HG03139 (cell line): ENCODE measurements at regions not wholly inside any gene's neighbourhood (a gene's known extent, or its start where the extent isn't known, plus 50 kb on each side); places are given as distances from the start of the nearest gene placed in this dataset.

Source experiments
- ATAC-seq: cut with Tn5 transposase; IDR thresholded peaks from one replicate; pipeline ENCODE4 v1.9.1; 2021; ENCODE audit not compliant: unreplicated experiment

- ATAC-seq: no peak
These were observed 1255.9 kb upstream of the MIR17HG start for GRCh38 chr13:90091611-90092010.

GRCh38 chr13:90094357-90094756, 1253.1 kb upstream of the MIR17HG start:
- no peak for ATAC-seq

- ATAC-seq: no peak
These were observed 1248.9 kb upstream of the MIR17HG start for GRCh38 chr13:90098577-90098976.

GRCh38 chr13:90099847-90100246, 1247.6 kb upstream of the MIR17HG start:
- no peak for ATAC-seq

- ATAC-seq: no peak
These were observed 1244.2 kb upstream of the MIR17HG start for GRCh38 chr13:90103099-90103784.

GRCh38 chr13:90104764-90105163, 1242.7 kb upstream of the MIR17HG start:
- no peak for ATAC-seq

- no peak for ATAC-seq
These were observed 1242.2 kb upstream of the MIR17HG start for GRCh38 chr13:90105276-90105675.

- ATAC-seq: no peak
These were observed 1241.5 kb upstream of the MIR17HG start for GRCh38 chr13:90105849-90106496.

GRCh38 chr13:90107661-90108060, 1239.8 kb upstream of the MIR17HG start:
- no peak for ATAC-seq

- no peak for ATAC-seq
These were observed 1238.9 kb upstream of the MIR17HG start for GRCh38 chr13:90108547-90108946.

GRCh38 chr13:90116121-90116520, 1231.4 kb upstream of the MIR17HG start:
- ATAC-seq: no peak

GRCh38 chr13:90118467-90119071, 1228.9 kb upstream of the MIR17HG start:
- no peak for ATAC-seq

- ATAC-seq: no peak
These were observed 1227.5 kb upstream of the MIR17HG start for GRCh38 chr13:90120026-90120425.

- no peak for ATAC-seq
These were observed 1225.7 kb upstream of the MIR17HG start for GRCh38 chr13:90121784-90122183.

GRCh38 chr13:90122531-90122930, 1225.0 kb upstream of the MIR17HG start:
- ATAC-seq: no peak

GRCh38 chr13:90135558-90135957, 1211.9 kb upstream of the MIR17HG start:
- no peak for ATAC-seq

- no peak for ATAC-seq
These were observed 1205.2 kb upstream of the MIR17HG start for GRCh38 chr13:90142251-90142650.

GRCh38 chr13:90154311-90154960, 1193.1 kb upstream of the MIR17HG start:
- no peak for ATAC-seq

GRCh38 chr13:90156390-90156789, 1191.1 kb upstream of the MIR17HG start:
- ATAC-seq: no peak

- ATAC-seq: no peak
These were observed 1178.5 kb upstream of the MIR17HG start for GRCh38 chr13:90168953-90169352.

GRCh38 chr13:90170208-90170607, 1177.3 kb upstream of the MIR17HG start:
- ATAC-seq: no peak

- no peak for ATAC-seq
These were observed 1175.8 kb upstream of the MIR17HG start for GRCh38 chr13:90171649-90172048.
